ENCODE measurements at regions not wholly inside any gene's neighbourhood (a gene's known extent, or its start where the extent isn't known, plus 50 kb on each side); places are given as distances from the start of the nearest gene placed in this dataset.
"Not testable (repeated sequence)": the region's sequence is repeated elsewhere in the genome, so short reads cannot be mapped to it uniquely, and the experiment has no call there.

GRCh38 chr3:88703501-88704059 lies 403.8 kb upstream of the EPHA3 start:
- DNase-seq = no peak

DNA sequence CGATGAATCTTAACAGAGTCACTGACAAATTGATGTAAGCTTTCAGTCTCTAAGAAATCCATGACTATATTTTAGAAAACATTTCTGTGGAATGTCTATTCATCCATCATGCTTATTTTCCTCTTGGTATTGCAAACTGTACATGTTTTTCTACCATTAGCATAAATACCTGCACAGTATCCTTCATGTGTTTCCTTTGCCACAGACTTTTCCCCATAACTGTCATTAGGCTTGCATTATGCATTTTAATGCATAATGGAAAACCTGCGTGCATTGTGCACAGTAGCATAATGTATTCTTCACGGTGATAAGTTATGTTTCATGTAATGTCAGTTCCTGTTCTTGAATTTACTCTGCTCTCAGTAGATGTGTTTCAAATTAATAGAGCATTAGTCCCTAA lies 403.1 kb upstream of the EPHA3 start:
- DNase-seq = no peak

DNA sequence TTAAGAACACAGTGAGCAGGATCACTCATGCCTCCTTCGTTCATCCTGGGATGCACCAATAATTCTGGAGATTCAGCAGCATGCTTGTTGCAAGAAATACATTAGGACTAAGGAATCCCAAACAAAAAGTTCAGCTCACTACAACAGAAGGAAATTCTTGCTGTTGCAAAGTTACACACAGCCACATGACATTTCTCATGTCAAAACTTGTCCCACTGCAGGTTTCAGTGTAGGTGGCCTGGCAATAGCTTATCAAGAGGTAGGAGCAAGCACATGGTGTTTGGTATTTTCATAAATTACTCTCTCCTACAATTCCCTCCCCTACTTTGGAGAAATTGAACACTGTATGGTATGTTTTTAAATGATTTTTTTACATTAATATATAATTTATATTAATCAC lies 399.6 kb upstream of the EPHA3 start:
- DNase-seq = no peak

DNA sequence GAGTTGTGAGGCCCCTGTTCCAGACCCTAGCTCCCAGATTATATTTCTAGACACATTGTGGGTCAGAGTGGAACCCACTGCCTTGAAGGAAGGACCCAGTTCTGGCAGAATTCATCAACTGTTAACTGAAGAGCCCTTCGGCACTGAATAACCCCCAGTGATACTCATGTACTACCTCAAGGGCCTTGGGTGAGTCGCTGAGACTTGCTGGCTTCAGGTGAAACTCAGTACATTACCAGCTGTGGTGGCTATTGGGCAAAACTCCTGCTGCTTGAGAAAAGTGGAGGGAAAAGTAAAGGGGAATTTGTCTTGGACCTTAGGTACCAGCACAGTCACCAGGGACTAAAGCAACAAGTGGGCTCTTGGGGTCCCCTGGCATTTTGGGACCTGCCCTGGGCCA lies 394.9 kb upstream of the EPHA3 start:
- DNase-seq = no peak

DNA sequence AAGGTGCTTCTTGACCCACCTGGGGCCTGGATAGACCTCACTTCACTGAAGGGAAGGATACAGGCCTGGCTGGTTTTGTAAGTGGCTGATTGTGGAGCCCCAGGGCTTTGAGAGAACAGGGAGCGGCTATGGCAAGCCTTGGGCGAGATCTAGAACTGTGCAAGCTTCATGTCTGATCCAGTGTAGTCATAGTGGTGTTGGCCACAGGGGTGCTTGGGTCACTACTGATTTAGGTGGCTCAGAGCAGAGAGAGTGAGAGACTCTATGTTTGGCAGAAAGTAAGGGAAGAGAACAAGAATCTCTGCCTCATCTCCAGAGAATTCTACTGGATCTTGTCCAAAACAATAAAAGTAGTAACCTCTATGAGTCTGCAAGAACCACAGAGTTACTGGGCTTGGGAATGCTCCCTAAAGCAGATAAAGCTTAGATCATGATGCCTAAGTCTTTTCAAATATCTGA lies 394.2 kb upstream of the EPHA3 start:
- no peak for DNase-seq

DNA sequence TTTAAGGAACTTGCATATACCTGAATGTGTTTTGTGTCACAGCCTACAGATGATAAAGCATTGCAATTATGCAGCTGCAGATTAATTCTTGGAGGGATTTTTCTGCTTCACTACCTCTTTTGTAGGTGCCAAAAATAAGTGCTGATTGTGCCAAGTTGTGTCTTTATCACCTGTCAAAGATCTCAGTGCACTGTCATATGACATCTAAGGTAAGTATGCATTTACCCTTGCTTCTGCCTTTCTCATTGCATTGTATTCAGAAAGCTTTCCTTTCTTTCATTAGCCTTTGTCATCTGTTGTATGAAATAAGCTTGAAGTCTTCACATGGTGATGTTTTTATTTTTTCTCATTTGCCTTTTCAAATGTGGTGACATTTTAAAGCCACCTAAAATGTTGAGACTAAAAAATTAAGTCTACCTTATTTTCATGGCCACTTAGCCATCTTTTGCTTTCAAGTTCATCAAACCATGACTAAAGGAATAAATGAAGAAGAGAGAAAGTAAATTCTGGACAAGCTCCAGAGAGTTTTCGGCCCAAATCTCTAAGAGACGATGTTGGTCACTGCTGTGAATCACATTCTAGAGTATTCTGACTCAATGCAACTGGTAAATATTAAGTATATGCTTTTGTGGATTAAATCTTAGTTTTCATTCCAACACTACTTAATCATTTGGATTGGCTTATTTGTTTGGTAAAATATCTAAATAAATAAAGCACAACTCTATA lies 381.8 kb upstream of the EPHA3 start:
- no peak for DNase-seq

- no peak for DNase-seq
These were observed 375.2 kb upstream of the EPHA3 start for GRCh38 chr3:88732186-88732585.

DNA sequence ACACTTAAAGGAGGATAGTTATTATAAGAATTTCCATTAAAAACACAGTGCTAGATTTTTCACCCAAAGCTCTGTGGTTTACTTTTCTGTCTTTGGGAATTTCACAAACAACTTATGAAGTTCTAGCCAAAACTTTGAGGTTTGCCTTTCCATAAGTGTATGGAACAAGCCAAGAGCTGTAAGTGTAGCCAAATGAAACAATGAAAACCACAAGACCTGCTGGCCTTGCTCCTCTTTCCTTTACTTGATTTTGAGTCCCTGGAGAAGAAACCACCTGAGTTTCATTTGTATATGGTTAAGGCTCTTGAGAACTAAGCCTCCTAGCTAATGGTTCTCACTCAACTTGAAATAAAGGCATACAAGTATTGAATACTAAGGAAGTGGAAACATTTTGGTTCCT lies 365.3 kb upstream of the EPHA3 start:
- DNase-seq = no peak

DNA sequence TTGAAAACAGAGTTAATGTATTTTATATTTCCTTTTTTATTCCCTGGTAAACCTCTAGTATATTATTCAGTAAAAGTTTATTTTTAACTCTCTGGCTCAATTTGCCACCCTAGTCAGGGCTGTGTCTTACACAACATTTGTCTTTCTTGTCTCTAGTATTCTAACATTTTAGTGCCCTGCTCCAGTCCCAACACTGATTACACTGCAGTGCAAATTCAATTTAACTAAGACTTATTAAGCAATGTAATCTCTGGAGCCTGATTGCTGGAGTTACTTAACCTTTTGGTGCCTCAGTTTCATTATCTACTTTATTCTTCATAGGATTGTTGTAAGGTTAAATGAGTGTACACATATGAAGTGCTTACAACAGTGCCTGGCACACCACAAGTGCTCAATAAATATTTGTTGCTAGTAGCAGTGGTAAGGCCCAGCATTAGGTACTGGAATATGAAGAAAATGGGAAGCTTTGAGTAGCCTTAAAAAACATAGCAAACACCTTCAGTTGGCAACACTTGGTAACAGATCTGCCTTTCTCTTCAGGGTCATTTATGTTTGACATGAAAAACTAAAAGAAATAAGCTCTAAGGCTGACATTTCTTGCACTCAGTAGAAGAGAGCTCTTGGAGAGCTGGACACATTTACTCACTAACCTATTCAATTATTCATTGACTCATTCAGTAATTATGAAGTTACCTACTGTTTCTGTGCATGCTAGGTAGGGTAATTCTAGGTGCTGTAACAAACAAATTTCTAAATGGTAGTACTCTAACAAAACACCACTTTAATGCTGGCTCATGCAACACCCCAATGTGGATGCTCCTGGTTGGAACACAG lies 364.5 kb upstream of the EPHA3 start:
- no peak for DNase-seq

- DNase-seq = no peak
These were observed 362.5 kb upstream of the EPHA3 start for GRCh38 chr3:88744896-88745295.

GRCh38 chr3:88747145-88747544 lies 360.3 kb upstream of the EPHA3 start:
- DNase-seq = not testable (repeated sequence)

- DNase-seq = no peak
These were observed 348.7 kb upstream of the EPHA3 start for GRCh38 chr3:88758676-88759075.

DNA sequence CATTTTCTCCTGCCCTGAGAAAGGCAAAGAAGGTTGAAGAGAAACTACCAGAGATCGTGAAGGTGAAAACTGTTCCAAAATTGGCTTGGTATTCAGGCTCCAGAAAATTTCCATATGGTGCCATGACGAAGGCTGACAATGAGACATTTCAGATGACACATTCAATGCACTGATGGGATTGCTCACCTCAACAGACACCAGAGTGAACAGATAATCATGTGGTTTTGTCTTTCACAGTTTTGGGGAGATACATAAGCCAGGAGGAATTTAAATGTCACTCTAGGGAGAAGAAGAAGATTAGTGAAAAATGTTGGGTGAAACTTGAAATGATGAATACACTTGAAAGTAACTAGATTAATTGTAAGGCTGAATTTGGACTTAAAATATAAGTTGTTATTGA lies 339.7 kb upstream of the EPHA3 start:
- no peak for DNase-seq

DNA sequence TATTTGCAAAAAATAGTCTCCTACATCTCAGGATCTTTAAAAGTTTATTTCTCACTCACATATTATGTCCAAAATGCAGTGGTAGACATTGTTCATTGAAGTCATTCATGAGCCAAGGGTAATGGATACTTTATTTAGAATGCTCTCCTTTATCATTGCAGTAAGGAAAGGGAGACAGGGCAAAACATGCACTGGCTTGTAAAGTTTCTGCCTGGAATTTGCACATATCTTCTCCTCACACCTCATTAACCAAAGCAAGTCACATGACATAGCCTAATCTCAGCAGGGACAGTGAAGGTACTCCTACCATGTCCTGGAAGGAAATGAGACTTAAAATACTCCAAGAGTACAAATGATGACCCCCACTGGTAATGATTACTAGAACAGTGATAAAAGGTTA lies 333.7 kb upstream of the EPHA3 start:
- no peak for DNase-seq

DNA sequence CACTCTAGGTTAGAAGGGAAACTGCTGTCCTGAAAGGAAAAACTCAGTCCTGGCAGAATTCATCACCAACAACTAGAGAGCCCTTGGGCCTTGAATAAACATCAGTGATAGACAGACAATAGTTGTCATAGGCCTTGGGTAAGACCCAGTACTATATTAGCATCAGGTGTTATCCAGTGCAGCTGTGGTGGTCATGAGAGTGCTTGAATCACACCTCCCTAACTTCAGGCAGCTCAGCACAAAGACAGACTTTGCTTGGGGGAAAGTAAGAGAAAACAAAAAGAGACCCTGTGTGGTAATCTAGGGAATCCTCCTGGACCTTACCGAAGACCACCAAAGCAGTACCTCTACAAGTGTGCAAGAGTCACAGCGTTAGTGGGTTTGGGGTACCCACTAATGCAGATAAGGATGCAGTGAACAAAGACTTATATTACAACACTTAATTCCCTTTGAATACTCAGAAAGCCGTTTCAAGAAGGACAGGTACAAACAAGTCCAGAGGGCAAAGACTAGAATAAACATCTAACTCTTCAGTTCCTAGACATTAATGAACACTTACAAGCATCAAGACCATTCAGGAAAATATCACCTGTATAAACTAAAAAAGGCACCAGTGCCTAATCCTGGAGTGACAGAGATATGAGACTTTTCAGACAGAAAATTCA lies 332.3 kb upstream of the EPHA3 start:
- no peak for DNase-seq

- DNase-seq = no peak
These were observed 327.9 kb upstream of the EPHA3 start for GRCh38 chr3:88779482-88779881.

DNA sequence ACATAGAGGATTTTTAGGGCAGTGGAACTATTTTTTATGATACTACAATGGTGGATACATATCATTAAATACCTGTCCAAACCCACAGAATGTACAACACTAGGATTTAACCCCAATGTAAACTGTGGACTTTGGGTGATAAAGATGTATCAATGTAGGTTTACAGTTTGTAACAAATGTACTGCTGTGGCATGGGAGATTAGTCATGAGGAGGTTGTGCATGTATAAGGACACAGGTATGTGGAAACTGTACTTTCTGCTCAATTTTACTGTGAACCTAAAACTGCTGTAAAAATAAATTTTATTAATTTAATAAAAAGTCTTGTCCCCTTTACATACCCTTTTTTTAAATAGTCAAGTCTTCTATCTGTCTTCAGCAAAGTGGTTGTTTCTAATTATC lies 322.5 kb upstream of the EPHA3 start:
- no peak for DNase-seq

GRCh38 chr3:88785841-88786240 lies 321.6 kb upstream of the EPHA3 start:
- DNase-seq = no peak

DNA sequence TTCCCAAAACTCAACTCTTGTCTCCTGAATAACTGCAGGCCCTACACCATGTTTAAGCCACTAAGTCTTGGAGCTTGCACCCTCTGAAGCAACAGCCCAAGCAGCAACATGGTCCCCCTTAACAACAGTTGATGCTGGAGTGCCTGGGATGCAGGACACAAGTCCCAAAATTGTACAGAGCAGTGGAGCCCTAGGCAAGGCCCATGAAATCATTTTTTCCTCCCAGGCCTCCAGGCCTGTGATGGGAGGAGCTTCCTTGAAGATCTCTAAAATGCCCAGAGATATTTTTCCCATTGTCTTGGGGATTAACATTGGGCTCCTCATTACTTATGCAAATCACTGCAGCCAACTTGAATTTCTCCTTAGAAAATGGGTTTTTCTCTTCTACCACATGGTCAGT lies 311.9 kb upstream of the EPHA3 start:
- DNase-seq = no peak

DNA sequence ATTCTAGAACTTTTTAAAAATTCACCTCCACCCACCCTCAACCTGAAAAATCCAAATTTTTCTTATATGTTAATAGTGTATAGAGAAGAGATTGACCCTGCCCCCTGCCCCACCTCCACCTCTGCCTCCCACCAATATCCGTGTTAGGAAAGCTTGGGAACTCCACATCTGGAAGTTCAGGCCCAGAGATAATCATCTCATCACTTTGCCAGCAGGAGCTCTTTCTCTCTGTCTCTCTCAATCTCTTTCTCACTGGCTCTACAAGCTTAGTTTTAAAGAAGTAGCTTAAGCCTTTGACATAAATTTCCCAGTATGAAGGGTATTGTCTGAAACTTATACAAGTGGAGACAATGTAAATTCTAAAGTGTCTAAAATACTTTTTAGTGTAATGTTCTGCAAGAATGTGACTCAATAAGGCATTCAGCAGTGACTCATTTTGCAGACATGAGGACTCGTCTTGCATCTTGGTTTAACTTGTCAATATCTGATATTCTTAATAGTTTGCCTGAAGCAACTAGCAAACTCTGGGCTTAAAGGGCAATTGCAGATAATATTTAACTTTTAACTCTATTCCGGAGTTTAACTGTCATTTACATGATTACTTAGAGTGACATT lies 299.8 kb upstream of the EPHA3 start:
- no peak for DNase-seq

GRCh38 chr3:88809993-88810392 lies 297.4 kb upstream of the EPHA3 start:
- DNase-seq = no peak

- no peak for DNase-seq
These were observed 297.0 kb upstream of the EPHA3 start for GRCh38 chr3:88810455-88810854.

DNA sequence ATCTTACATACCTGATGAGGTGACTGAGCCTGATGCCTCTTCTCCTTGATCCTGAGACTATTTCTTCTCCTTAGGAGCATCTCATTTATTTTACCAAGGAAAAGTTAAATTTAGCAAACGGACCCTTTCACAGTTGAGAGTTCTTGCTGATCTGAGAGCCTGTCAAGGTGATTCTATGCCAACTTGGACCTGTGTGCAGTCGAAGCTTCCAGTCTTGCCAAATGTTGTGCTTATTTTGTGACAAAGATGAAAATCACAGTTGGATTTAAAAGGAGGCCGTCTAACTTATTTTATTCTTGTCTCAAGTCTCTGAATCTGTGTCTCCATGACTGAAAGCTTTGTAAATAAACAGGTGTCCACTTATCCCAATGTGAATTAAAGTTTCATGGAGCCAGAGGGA lies 296.3 kb upstream of the EPHA3 start:
- DNase-seq = no peak
